ENCODE measurements at regions not wholly inside any gene's neighbourhood (a gene's known extent, or its start where the extent isn't known, plus 50 kb on each side); places are given as distances from the start of the nearest gene placed in this dataset.

GRCh38 chr17:77723909-77724875 is 234.3 kb upstream of the TNRC6C start:
- DNase-seq (ENCODE audit: low read depth in 2 of 2): no peak

DNA sequence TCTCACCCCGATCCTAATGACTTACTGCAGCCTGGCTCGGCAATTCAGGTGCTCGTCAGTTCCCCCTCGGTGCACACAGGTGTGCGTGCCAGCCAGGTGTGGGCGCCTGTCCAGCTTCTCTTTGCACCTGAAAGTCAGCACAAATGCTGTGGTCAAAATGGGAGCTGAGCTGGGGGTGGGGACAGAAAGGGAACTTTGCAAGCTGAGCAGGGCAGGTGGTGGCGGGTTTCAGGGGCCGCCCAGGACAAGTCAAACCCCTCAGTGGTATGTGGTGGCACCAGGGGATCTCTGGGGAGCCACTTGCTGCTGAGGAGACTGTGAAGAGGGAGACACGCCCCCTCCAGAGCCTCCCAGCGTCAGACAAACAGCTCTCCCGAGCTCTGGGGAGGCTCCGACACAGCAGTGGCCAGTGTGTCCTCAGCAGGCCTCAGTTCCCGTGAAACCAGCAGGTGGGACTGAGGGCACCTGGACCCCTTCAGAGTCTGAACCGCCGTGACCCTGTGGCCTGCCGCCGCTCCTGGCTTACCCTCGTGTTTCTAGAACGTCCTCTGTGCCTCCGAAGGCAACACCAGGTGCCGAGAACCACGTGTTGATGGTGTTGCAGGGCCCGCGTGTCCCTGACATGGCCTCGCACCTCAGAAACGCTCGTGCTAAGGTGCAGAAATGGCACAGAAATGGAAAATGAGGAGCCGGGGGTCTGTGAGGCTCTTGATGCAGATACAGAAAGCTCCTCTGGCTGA is 233.5 kb upstream of the TNRC6C start:
- no peak for DNase-seq (ENCODE audit: low read depth in 2 of 2)

GRCh38 chr17:77725846-77726245 is 232.7 kb upstream of the TNRC6C start:
- no peak for DNase-seq (ENCODE audit: low read depth in 2 of 2)

DNA sequence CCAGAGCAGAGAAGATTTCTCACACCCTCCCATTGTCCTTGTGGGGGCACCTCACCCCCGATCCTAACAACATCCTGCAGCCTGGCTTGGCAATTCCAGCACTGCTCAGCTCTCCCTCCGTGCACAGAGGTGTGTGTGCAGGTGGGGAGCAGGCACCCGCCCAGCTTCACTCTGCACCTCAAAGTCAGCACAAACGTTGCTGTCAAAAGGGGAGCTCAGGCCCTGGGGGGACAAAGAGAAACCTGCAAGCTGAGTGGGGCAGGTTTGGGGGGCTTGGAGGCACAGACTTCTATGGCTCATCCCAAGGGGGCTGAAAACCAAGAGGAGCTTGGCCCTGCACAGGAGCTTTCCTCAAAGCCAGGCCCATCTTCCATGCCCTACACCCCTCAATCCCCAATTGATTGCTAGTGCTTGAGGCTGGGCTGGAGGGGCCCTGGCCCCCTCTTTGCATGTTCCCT is 231.9 kb upstream of the TNRC6C start:
- DNase-seq (ENCODE audit: low read depth in 2 of 2): no peak

DNA sequence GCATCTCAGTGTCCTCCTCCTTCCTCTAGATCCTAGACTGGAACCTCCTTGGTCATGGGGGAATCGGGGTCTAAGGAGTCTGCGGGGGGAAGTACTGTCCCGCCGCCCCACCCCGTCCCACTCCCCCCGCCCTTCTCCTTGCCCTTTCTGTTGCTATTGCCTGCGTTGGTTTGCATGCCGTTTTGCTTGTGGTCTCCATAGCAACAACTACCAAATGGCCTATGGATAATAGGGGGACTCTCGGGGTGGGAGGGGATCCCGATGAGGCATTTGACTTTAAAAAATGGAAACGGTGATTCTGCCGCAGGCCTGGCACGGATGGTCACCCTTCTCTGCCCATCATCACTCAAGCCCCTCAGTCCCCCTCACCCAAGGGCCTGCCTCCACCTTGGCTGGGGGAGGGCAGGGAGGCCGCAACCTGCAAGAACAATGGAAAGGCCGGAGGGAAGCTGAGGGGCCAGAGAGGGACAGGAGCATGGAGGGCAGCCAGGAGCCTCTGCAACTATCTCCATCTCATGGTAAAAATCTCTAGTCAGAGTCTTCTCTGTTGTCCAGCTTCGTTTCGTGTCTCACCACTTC is 231.4 kb upstream of the TNRC6C start:
- no peak for DNase-seq (ENCODE audit: low read depth in 2 of 2)

GRCh38 chr17:77728474-77728795 is 230.1 kb upstream of the TNRC6C start:
- no peak for DNase-seq (ENCODE audit: low read depth in 2 of 2)

DNA sequence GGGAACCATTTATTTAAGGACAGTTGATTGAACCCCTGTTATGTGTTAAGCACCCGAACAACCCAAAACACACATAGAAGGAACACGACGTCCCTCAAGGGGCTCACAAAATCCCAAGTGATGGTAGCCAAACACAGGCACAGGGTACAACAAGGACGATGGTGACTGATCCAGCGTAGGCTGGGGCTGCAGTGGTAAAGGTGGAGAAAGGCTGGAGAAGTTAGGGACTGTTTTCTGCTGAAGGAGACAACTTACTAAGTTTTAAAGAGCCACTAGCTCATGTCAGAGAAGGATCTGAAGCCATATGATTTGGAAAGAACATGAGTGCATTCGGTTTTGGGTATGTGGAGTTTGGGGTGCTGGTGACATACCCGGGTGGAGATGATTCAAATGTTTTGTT is 229.6 kb upstream of the TNRC6C start:
- no peak for DNase-seq (ENCODE audit: low read depth in 2 of 2)

- DNase-seq (ENCODE audit: low read depth in 2 of 2): no peak
These were observed 228.9 kb upstream of the TNRC6C start for GRCh38 chr17:77729587-77729986.

DNA sequence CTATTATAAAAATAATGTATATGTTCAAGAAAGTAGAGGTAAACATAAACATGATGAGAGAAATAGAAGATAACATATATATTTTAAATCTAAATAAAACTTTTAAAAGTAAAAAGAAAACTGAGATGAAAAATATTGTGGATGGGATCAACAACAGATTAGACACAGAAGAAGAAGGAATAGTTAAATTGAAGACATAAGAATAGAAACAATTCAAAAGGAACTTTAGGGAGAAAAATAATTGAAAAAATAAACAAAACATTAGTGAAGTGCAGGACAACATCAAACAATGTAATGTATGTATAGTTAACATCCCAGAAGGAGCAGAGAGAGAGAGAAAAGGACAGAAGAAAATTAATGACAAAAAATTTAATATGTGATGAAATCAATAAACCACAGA is 228.1 kb upstream of the TNRC6C start:
- no peak for DNase-seq (ENCODE audit: low read depth in 2 of 2)

DNA sequence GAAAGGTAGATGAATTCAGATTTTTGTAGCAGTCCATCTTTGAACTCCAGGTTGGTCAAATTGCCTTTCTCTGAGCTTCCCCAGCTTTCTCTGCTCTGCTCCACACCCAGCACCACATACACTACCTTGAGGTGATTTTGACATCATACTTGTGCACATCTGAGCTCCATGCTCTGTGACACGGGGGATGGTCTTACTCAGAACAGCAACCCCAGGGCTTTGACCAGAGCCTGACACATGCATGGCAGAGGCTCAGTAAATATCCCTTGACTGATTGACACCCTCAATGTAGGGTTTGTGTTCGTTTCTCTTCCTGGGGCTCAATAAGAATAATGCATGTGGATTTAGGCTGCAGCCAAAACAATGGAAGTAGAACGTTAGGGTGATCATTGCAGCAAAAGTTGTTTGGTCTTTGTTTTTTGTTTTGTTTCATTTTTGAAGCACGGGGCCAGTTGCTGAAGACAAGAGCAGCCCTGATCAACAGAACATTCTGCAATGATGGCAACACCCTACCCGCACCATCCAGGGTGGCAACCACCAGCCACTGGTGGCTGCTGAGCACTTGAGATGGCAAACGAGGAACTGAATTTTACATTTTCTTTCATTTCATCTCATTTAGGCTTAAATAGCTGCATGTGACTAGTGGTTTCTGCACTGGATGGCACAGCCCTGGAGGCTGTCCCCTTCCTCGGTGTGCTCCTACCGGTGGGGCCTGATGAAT is 224.8 kb upstream of the TNRC6C start:
- no peak for DNase-seq (ENCODE audit: low read depth in 2 of 2)

GRCh38 chr17:77734371-77735080 is 224.0 kb upstream of the TNRC6C start:
- no peak for DNase-seq (ENCODE audit: low read depth in 2 of 2)

- no peak for DNase-seq (ENCODE audit: low read depth in 2 of 2)
These were observed 223.4 kb upstream of the TNRC6C start for GRCh38 chr17:77735081-77735565.

DNA sequence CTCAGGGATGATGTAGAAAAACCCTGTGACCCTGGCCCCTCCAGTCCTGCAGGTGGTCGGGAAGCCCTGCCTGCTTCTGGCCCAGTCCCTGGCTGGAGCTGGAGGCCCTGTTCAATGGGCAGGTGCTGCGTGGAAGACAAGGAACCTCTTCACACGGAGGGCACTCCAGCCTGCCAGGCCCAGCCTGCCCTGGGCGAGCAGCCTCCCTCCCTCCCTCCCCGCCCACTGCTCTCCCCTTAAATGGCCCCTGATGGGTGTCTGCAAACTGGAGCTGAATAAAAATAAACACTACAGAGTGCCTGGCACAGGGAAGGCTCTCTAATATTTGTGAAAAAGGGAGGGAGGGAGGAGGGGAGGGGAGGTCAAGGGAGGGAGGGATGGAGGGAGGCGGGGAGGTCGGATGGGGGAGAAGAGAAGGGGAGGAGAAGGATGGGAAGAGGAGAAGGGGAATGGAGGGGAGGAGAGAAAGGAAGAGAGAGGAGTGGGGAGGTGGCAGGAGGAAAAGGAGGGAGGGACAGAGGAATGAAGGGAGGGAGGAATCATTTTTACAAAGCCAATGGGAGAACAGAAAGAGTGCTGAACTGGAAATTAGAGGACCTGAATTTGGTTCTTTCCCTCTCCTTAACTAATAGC is 222.8 kb upstream of the TNRC6C start:
- DNase-seq (ENCODE audit: low read depth in 2 of 2): no peak

- no peak for DNase-seq (ENCODE audit: low read depth in 2 of 2)
These were observed 222.3 kb upstream of the TNRC6C start for GRCh38 chr17:77736199-77736585.

- DNase-seq (ENCODE audit: low read depth in 2 of 2): no peak
These were observed 221.8 kb upstream of the TNRC6C start for GRCh38 chr17:77736721-77737120.

DNA sequence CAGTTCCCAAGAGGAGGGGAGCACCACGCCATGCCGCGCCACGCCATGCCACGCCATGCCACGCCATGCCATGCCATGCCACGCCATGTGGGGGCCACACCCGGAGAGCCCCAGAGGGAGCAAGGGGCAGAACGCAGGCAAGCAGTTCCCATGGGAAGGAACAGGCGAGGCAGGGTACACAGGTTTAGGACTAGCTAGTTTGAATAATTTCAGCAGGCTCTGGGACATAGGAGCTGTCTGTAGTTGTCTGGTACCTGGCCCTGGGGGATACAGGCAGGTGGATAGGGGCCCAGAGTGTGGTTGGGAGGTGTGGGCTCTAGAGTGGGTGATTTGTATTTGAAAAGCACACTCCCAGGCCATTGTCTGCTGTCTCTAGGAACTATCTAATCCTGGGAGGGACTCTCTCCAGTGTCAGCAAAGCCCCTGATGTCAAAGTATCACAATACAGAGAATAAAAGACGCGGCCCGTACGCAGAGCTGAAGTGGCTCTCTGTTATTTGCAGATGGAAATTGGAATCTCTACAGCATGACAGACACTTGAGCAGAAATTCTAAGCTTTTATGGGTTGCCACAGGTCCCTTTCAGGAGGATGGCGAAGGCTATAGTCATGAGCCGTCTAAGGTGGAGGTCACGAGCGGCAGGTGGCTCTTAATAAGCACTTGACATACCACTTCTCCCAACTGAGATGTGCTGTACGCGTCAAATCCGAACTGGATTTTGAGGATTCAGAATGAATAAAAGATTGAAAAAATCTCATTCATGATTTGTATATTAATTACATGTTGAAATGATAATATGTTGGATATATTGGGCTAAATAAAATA is 220.8 kb upstream of the TNRC6C start:
- DNase-seq (ENCODE audit: low read depth in 2 of 2): no peak

DNA sequence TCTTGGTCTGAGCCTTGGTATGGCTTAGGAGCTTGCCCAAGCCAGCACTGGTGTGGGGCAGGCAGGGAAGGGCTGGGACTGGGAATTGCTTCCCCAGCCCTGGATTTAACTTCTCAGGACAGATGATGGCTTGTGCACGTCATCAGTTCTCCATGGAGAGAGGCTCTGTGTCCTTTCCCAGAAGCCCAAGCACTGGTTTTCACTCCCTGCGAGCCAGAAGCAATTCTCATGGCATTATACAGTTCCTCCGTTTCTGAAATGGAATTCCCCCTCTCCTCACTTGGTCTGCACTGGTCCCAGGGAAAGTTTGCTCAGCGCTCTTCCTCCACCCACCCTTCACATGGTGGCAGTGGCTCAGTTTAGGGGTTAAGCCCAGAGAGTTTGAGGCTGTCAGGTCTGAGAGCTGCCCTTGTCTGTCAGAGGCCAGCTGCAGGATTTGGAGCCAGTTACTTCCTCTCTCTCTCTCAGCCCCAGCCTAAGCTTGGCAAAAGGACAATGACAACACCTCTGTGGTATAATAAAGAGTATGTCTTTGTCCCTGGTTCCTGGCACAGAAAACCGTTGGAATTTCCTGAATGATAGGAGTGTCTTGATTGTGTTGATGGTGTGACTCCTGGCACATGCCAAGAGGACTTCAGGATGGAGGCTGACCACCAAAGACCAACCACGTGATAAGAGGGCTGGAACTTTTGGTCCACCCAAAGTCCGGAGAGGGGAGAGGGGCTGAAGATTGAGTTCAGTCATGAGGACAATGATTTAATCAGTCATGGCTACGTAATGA is 219.6 kb upstream of the TNRC6C start:
- DNase-seq (ENCODE audit: low read depth in 2 of 2): no peak

DNA sequence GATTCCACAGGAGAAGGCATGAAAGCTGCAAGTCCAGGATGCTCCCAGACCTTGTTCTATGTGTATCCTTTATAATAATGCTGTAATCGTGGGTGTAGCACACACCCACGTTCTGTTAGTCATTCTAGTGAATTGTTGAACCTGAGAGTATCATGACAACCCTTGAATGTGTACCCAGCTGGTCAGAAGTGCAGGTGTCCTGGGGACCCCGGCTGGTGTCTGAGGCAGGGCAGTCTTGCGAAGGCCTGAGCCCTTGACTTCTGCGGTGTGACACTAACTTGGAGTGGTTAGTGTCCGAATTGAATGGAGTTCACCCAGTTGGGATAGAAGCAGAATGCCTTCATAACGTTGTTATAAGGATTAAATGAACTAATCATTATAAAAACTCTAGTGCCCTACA is 218.0 kb upstream of the TNRC6C start:
- no peak for DNase-seq (ENCODE audit: low read depth in 2 of 2)

- peak in 1 of 2 donors; percentile 6 for DNase-seq (ENCODE audit: low read depth in 2 of 2)
These were observed 217.4 kb upstream of the TNRC6C start for GRCh38 chr17:77741109-77741508.
